ENCODE measurements at regions not wholly inside any gene's neighbourhood (a gene's known extent, or its start where the extent isn't known, plus 50 kb on each side); places are given as distances from the start of the nearest gene placed in this dataset.
A peak's percentile ranks its signal among the peaks of the same experiment; 100 is the strongest.

- H3K4me3 ChIP-seq (ENCODE audit: low read depth, low read length), result no peak overlapping the region
- DNase-seq (ENCODE audit: low read depth), result peak; percentile 24
- no peak for TF ChIP-seq CTCF (conservative IDR thresholded peaks at IDR 0.05; ENCODE audit: low read depth, low read length)
Measured at GRCh38 chr5:54756796-54757402, 228.5 kb downstream of the ESM1 start.

GRCh38 chr5:54756301-54756700 lies 229.1 kb downstream of the ESM1 start:
- DNase-seq (ENCODE audit: low read depth), result no peak
- no peak overlapping the region for H3K4me3 ChIP-seq (ENCODE audit: low read depth, low read length)
- no peak for TF ChIP-seq CTCF (conservative IDR thresholded peaks at IDR 0.05; ENCODE audit: low read depth, low read length)

- TF ChIP-seq CTCF (conservative IDR thresholded peaks at IDR 0.05; ENCODE audit: low read depth, low read length), result no peak
- H3K4me3 ChIP-seq (ENCODE audit: low read depth, low read length), result no peak overlapping the region
- no peak for DNase-seq (ENCODE audit: low read depth)
Measured at GRCh38 chr5:54754878-54755277, 230.5 kb downstream of the ESM1 start.

- peak; percentile 16 for DNase-seq (ENCODE audit: low read depth)
- H3K4me3 ChIP-seq (ENCODE audit: low read depth, low read length), result no peak overlapping the region
- no peak for TF ChIP-seq CTCF (conservative IDR thresholded peaks at IDR 0.05; ENCODE audit: low read depth, low read length)
Measured at GRCh38 chr5:54754420-54754819, 231.0 kb downstream of the ESM1 start.

- no peak for DNase-seq (ENCODE audit: low read depth)
- no peak overlapping the region for H3K4me3 ChIP-seq (ENCODE audit: low read depth, low read length)
- TF ChIP-seq CTCF (conservative IDR thresholded peaks at IDR 0.05; ENCODE audit: low read depth, low read length), result no peak
Measured at GRCh38 chr5:54753753-54754152, 231.6 kb downstream of the ESM1 start.

GRCh38 chr5:54753034-54753433 lies 232.4 kb downstream of the ESM1 start:
- no peak overlapping the region for H3K4me3 ChIP-seq (ENCODE audit: low read depth, low read length)
- no peak for TF ChIP-seq CTCF (conservative IDR thresholded peaks at IDR 0.05; ENCODE audit: low read depth, low read length)
- peak; percentile 91 for DNase-seq (ENCODE audit: low read depth)

GRCh38 chr5:54748527-54748926 lies 231.0 kb downstream of the SNX18 start:
- H3K4me3 ChIP-seq (ENCODE audit: low read depth, low read length), result no peak overlapping the region
- no peak for TF ChIP-seq CTCF (conservative IDR thresholded peaks at IDR 0.05; ENCODE audit: low read depth, low read length)
- DNase-seq (ENCODE audit: low read depth), result no peak

Measured in choroid plexus epithelial cell (primary cell).